ENCODE measurements at regions not wholly inside any gene's neighbourhood (a gene's known extent, or its start where the extent isn't known, plus 50 kb on each side); places are given as distances from the start of the nearest gene placed in this dataset.

- TF ChIP-seq CTCF (IDR thresholded peaks at IDR 0.05; ENCODE audit: low read depth, low read length) = no peak
- no peak for TF ChIP-seq POLR2A (IDR thresholded peaks at IDR 0.05; ENCODE audit: extremely low read depth, insufficient read length)
- no peak for TF ChIP-seq MAX (IDR thresholded peaks at IDR 0.05; ENCODE audit: low read depth, low read length)
Measured at GRCh38 chr15:37582852-37583251, 351.6 kb upstream of the TMCO5A start.

All from NB4 (cell line).